ENCODE measurements at regions not wholly inside any gene's neighbourhood (a gene's known extent, or its start where the extent isn't known, plus 50 kb on each side); places are given as distances from the start of the nearest gene placed in this dataset.

GRCh38 chr6:42503894-42504293 lies 52.2 kb upstream of the TRERF1 start:
- TF ChIP-seq CTCF (conservative IDR thresholded peaks at IDR 0.05; ENCODE audit: low read length), result no peak
- no peak for TF ChIP-seq EZH2phosphoT487 (IDR thresholded peaks at IDR 0.05; ENCODE audit: borderline replicate concordance)
